H1 (cell line): ENCODE measurements at regions not wholly inside any gene's neighbourhood (a gene's known extent, or its start where the extent isn't known, plus 50 kb on each side); places are given as distances from the start of the nearest gene placed in this dataset.

Experiments used
- CTCF ChIA-PET: fragments of 300-600 bp; sonication (Branson Sonifier 250); formaldehyde crosslinking; loops from one replicate; lab custom pipeline; 2021; ENCODE audit not compliant: partially characterized antibody; lab: Charles Lee
- POLR2A ChIA-PET: fragments of 300-600 bp; sonication (Branson Sonifier 250); formaldehyde crosslinking; loops from one replicate; lab custom pipeline; 2021; ENCODE audit warnings: inconsistent platforms; ENCODE audit not compliant: partially characterized antibody; lab: Charles Lee
- DNase-seq, 2 experiments: peaks; one replicate each; pipeline versions ENCODE4 v3.0.0 to v3.0.0-alpha.2; 2010 to 2022; ENCODE audit warnings: low spot score in 2 of 2, low read depth in 1 of 2, mixed read lengths in 1 of 2
- FAIRE-seq: peaks from 2 replicates; lab custom pipeline; 2011; peaks lifted over from hg19 to GRCh38; lab: Jason Lieb, UNC
- H2AFZ ChIP-seq: 2 replicates; pipeline ENCODE4 v1.8.1; 2012; ENCODE audit warnings: low read length, inconsistent platforms
- H2AK5ac ChIP-seq: 2 replicates; pipeline ENCODE4 v1.6.1; 2013; ENCODE audit warnings: low read depth, low read length
- H2BK120ac ChIP-seq: replicated peaks from 2 replicates; pipeline ENCODE3; 2013; ENCODE audit warnings: low read depth, low read length, inconsistent platforms
- H2BK12ac ChIP-seq: 2 replicates; pipeline ENCODE4 v1.6.1; 2013; ENCODE audit warnings: low read depth, low read length
- H2BK15ac ChIP-seq: 2 replicates; pipeline ENCODE4 v1.6.1; 2013; ENCODE audit warnings: low read length
- H2BK20ac ChIP-seq: 2 replicates; pipeline ENCODE4 v1.6.1; 2013; ENCODE audit warnings: low read length
- H2BK5ac ChIP-seq: 2 replicates; pipeline ENCODE4 v1.6.1; 2013; ENCODE audit warnings: low read depth, low read length
- H3K14ac ChIP-seq: 2 replicates; pipeline ENCODE4 v1.6.1; 2013; ENCODE audit warnings: inconsistent platforms; ENCODE audit not compliant: insufficient read length
- H3K18ac ChIP-seq: 2 replicates; pipeline ENCODE4 v1.6.1; 2013; ENCODE audit warnings: low read length; ENCODE audit errors: extremely low read depth
- H3K23ac ChIP-seq: 2 replicates; pipeline ENCODE4 v1.6.1; 2013; ENCODE audit warnings: inconsistent platforms; ENCODE audit not compliant: insufficient read length
- H3K23me2 ChIP-seq: 2 replicates; pipeline ENCODE4 v1.6.1; 2013; ENCODE audit warnings: low read depth, low read length
- H3K27ac ChIP-seq: 2 replicates; pipeline ENCODE4 v1.6.1; 2011; ENCODE audit warnings: low read depth, low read length, inconsistent platforms
- H3K27me3 ChIP-seq, 4 experiments: replicated peaks in 1 of 4; 1 replicate in 1 of 4; 2 replicates in 3 of 4; pipeline versions ENCODE4 v1.6.1 to v1.8.1; 2011 to 2013; ENCODE audit warnings: low read length in 3 of 4, mild to moderate bottlenecking in 3 of 4, inconsistent platforms in 2 of 4, mixed read lengths in 2 of 4, moderate library complexity in 1 of 4; ENCODE audit not compliant: control insufficient read depth in 3 of 4, insufficient read depth in 3 of 4; ENCODE audit errors: extremely low read depth in 1 of 4
- H3K36me3 ChIP-seq, 4 experiments: 2 replicates each; pipeline versions ENCODE4 v1.6.1 to v1.8.1; 2011 to 2013; ENCODE audit warnings: mild to moderate bottlenecking in 4 of 4, low read length in 3 of 4, moderate library complexity in 2 of 4, control low read depth in 1 of 4, inconsistent platforms in 1 of 4; ENCODE audit not compliant: insufficient read depth in 4 of 4, control insufficient read depth in 2 of 4
- H3K4ac ChIP-seq: replicated peaks from 2 replicates; pipeline ENCODE3; 2013; ENCODE audit warnings: low read length, low read depth, mixed read lengths, inconsistent platforms; ENCODE audit not compliant: insufficient read length
- H3K4me1 ChIP-seq, 4 experiments: replicated peaks in 1 of 4; 1 replicate in 1 of 4; 2 replicates in 3 of 4; pipeline versions ENCODE4 v1.6.1 to v1.8.1; 2011 to 2013; ENCODE audit warnings: low read length in 3 of 4, inconsistent platforms in 2 of 4, mixed read lengths in 1 of 4; ENCODE audit not compliant: insufficient read depth in 4 of 4, control insufficient read depth in 3 of 4
- H3K4me2 ChIP-seq, 2 experiments: 2 replicates each; pipeline versions ENCODE4 v1.6.1 to v1.8.1; 2011 to 2013; ENCODE audit warnings: low read depth in 2 of 2, low read length in 2 of 2, control low read depth in 1 of 2, inconsistent platforms in 1 of 2, mild to moderate bottlenecking in 1 of 2; ENCODE audit not compliant: insufficient read depth in 1 of 2
- H3K4me3 ChIP-seq, 4 experiments: fragments of 200-600, 300-600 bp in 1 of 4; sonication (generic), shearing (Covaris generic), sonication (Bioruptor Twin) in 1 of 4; 2 replicates each; pipeline versions ENCODE4 v1.5.1 to v1.8.1; 2011 to 2016; ENCODE audit warnings: low read length in 4 of 4, low read depth in 3 of 4, control low read depth in 2 of 4, inconsistent platforms in 2 of 4, mild to moderate bottlenecking in 2 of 4, mixed read lengths in 1 of 4, moderate library complexity in 1 of 4; ENCODE audit not compliant: insufficient read depth in 2 of 4; ENCODE audit errors: extremely low read depth in 1 of 4
- H3K56ac ChIP-seq: replicated peaks from 2 replicates; pipeline ENCODE3; 2013; ENCODE audit warnings: low read depth, mild to moderate bottlenecking, mixed read lengths, low read length, inconsistent platforms; ENCODE audit not compliant: insufficient read length
- H3K79me1 ChIP-seq: 2 replicates; pipeline ENCODE4 v1.6.1; 2013; ENCODE audit warnings: low read depth, low read length, control low read depth
- H3K79me2 ChIP-seq, 2 experiments: 2 replicates each; pipeline versions ENCODE4 v1.6.1 to v1.8.1; 2012 to 2013; ENCODE audit warnings: low read length in 2 of 2, mild to moderate bottlenecking in 2 of 2, inconsistent platforms in 1 of 2; ENCODE audit not compliant: insufficient read depth in 2 of 2, control insufficient read depth in 1 of 2
- H3K9ac ChIP-seq, 4 experiments: replicated peaks in 1 of 4; 1 replicate in 1 of 4; 2 replicates in 3 of 4; pipeline versions ENCODE4 v1.6.1 to v1.8.1; 2011 to 2013; ENCODE audit warnings: low read depth in 3 of 4, low read length in 3 of 4, control low read depth in 2 of 4, mild to moderate bottlenecking in 2 of 4, moderate library complexity in 2 of 4, inconsistent platforms in 1 of 4; ENCODE audit errors: extremely low read depth in 1 of 4
- H3K9me3 ChIP-seq, 2 experiments: 2 replicates each; pipeline versions ENCODE4 v1.6.1 to v1.8.1; 2012 to 2013; ENCODE audit warnings: mild to moderate bottlenecking in 2 of 2, moderate library complexity in 2 of 2, control low read depth in 1 of 2, inconsistent platforms in 1 of 2, low read depth in 1 of 2, low read length in 1 of 2, mixed read lengths in 1 of 2; ENCODE audit not compliant: insufficient read depth in 2 of 2
- H4K20me1 ChIP-seq, 2 experiments: replicated peaks in 1 of 2; 2 replicates each; pipeline versions ENCODE3 to v1.8.1; 2011 to 2013; ENCODE audit warnings: inconsistent platforms in 2 of 2, low read length in 2 of 2, mild to moderate bottlenecking in 1 of 2; ENCODE audit not compliant: insufficient read depth in 2 of 2, control insufficient read depth in 1 of 2
- H4K5ac ChIP-seq: 2 replicates; pipeline ENCODE4 v1.6.1; 2013; ENCODE audit warnings: low read length, low read depth, mixed read lengths, inconsistent platforms; ENCODE audit not compliant: insufficient read length
- H4K8ac ChIP-seq: 2 replicates; pipeline ENCODE4 v1.8.0; 2013; ENCODE audit warnings: mild to moderate bottlenecking, moderate library complexity, low read length, inconsistent platforms; ENCODE audit not compliant: insufficient read depth; ENCODE audit errors: extremely low read depth
- H4K91ac ChIP-seq: replicated peaks from 2 replicates; pipeline ENCODE3; 2013; ENCODE audit warnings: low read length, mixed read lengths, inconsistent platforms; ENCODE audit not compliant: insufficient read length
- BACH1 ChIP-seq: IDR thresholded peaks from 2 replicates; pipeline ENCODE4 v1.6.1; 2012; ENCODE audit warnings: low read length, improper control_type of control experiment
- CEBPB ChIP-seq: IDR thresholded peaks from 2 replicates; pipeline ENCODE4 v1.6.1; 2012; ENCODE audit warnings: low read depth, low read length
- GTF2F1 ChIP-seq: IDR thresholded peaks from 2 replicates; pipeline ENCODE4 v1.6.1; 2012; ENCODE audit warnings: low read depth, low read length, improper control_type of control experiment, borderline replicate concordance
- WGBS, 2 experiments: shearing (Covaris generic) in 1 of 2; methylation state at CpG; one replicate each; pipeline versions ENCODE4 v1.1.6 to v1.1.7; 2013 to 2015; ENCODE audit warnings: low lambda C conversion rate in 2 of 2, mixed read lengths in 2 of 2, inconsistent platforms in 1 of 2, low coverage in 1 of 2, missing lambda C conversion rate in 1 of 2; ENCODE audit not compliant: insufficient replicate concordance in 2 of 2, insufficient coverage in 1 of 2, insufficient read length in 1 of 2; ENCODE audit errors: extremely low coverage in 1 of 2, missing lambda C conversion rate in 1 of 2; 5-methylcytosine and 5-hydroxymethylcytosine counted together

- H4K91ac ChIP-seq = no peak overlapping the region
- no peaks in the 10 kb centered on the region for H3K79me2 ChIP-seq
- no peaks in the 10 kb centered on the region for H3K4me1 ChIP-seq
- no peaks in the 10 kb centered on the region for H3K36me3 ChIP-seq
- H3K9ac ChIP-seq = no peak overlapping the region
- no peak overlapping the region for H2BK20ac ChIP-seq
- no peak overlapping the region for H2BK5ac ChIP-seq
- no peak overlapping the region for H3K4me2 ChIP-seq
- H2BK120ac ChIP-seq = no peak overlapping the region
- H2BK15ac ChIP-seq = no peak overlapping the region
- H3K4ac ChIP-seq = no peak overlapping the region
- DNase-seq = no peak
- no peak overlapping the region for H2AK5ac ChIP-seq
- CTCF ChIA-PET = interaction anchor here (0.8 kb wide), 1 partner anchor 70 kb away, joined by 3 read pairs; no protein-coding TSS in a partner anchor
- no peaks in the 10 kb centered on the region for H4K20me1 ChIP-seq
- H4K8ac ChIP-seq = no peak overlapping the region; the same call in 1 of the 2 replicates
- no peak overlapping the region for H2AFZ ChIP-seq
- POLR2A ChIA-PET = no interaction called here
- H3K27me3 ChIP-seq = no peaks in the 10 kb centered on the region
- H3K23ac ChIP-seq = no peak overlapping the region
- 92% methylated on average over 4 of the region's 4 CpGs; no CpG with 5 or more reads in 1 of the 2 experiments for WGBS, 2 experiments
- H4K5ac ChIP-seq = no peak overlapping the region
- no peak overlapping the region for H2BK12ac ChIP-seq
- FAIRE-seq = no peak
- H3K79me1 ChIP-seq = no peaks in the 10 kb centered on the region
- no peaks in the 10 kb centered on the region for H3K23me2 ChIP-seq
- H3K14ac ChIP-seq = no peak overlapping the region
- no peak overlapping the region for H3K4me3 ChIP-seq
- no peak overlapping the region for H3K56ac ChIP-seq
- H3K18ac ChIP-seq = no peak overlapping the region
- H3K9me3 ChIP-seq = no peaks in the 10 kb centered on the region
- TF ChIP-seq BACH1 (no peak), GTF2F1 (no peak), CEBPB (no peak)
- H3K27ac ChIP-seq = no peak overlapping the region
Observed at GRCh38 chr6:78251931-78252330, 599.1 kb downstream of the MEI4 start.
